LoVo (cell line): ENCODE measurements at regions not wholly inside any gene's neighbourhood (a gene's known extent, or its start where the extent isn't known, plus 50 kb on each side); places are given as distances from the start of the nearest gene placed in this dataset.
A peak's percentile ranks its signal among the peaks of the same experiment; 100 is the strongest.

Source experiments
- DNase-seq: peaks from one replicate; pipeline ENCODE4 v3.0.0-alpha.2; 2016; ENCODE audit warnings: low spot score

DNA sequence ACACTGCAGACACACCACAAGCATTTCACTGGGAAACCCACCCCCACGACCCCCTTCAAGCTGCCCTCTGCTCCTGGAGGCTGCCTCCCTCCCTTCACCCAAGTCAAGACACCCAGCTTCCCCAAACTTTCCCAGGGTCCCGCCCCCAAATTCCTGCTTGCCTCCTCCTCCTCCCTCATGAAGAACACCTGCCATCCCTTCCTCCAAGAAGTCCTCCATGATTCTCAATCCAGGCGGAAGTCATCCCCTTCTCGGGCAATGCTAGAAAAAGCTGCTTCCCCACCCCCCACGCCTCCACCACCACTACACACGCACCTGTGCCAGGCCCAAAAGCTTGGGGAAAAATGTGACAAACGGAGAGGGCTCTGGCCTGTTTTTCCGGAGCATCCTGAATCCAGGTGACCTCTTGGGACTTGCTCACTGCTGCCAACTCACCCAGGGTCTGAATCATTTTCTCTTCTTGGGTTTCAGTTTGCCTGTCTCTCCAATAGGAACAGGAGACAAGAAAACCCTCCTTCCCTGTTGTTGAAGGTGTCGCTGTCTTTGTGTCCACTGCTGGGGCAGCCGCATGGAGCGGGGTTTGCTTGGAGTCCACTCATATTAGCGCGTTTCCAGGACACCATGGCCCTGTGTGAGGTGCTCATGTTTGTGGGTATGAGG, 101.0 kb upstream of the CASZ1 start:
- DNase-seq = no peak

DNA sequence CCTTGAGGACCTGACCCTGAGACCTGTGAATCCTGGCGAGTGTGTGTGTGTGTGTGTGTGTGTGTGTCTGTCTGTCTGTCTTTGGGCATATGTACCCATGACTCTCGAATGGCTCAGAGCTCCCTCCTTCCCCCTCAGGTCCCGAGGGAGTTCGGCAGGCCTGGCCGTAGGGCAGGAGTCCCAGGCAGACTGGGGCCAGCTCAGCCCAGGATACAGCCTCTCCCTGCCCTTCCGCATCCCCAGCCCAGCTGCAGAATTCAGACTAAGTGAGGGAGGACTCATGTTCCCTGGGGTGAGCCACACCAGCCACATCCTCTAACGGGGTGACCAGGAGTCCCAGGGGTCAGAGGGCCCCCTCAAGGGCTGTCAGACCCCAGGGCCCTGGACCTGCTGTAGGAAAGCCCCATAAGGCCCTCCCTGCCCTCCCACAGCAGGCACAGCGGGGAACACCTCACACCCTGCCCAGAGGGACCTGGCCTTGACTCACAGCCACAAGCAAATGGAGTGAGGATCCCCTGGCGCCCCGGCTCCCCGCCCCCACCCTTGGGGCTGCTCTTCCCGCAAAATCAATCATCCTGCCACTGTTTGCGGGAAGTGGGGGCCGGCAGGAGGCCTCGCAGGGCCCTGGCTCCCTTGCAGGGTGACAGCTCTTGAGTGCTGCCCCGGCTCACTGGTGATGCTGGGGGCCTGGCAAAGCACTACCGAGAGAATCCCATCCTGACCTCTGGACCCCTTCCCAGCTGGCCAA, 101.7 kb upstream of the CASZ1 start:
- DNase-seq = no peak

DNA sequence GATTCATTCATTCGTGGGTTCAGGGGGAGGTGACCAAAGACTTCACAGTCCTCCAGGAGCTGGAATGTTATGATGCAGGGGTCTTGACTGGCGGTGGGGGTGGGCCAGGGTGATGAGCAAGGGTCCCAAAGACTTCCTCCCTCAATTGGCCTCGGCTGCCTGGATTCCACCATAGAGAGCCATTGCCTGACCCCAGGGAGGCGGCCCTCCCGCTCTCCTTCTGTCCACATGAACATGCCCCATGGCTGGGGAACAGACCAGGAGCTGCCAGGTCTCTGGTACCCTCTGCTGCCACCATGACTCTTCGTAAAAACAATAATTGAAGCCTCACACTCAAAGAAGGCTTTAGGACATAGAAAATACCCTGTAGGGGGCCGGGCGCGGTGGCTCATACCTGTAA, 102.5 kb upstream of the CASZ1 start:
- no peak for DNase-seq

DNA sequence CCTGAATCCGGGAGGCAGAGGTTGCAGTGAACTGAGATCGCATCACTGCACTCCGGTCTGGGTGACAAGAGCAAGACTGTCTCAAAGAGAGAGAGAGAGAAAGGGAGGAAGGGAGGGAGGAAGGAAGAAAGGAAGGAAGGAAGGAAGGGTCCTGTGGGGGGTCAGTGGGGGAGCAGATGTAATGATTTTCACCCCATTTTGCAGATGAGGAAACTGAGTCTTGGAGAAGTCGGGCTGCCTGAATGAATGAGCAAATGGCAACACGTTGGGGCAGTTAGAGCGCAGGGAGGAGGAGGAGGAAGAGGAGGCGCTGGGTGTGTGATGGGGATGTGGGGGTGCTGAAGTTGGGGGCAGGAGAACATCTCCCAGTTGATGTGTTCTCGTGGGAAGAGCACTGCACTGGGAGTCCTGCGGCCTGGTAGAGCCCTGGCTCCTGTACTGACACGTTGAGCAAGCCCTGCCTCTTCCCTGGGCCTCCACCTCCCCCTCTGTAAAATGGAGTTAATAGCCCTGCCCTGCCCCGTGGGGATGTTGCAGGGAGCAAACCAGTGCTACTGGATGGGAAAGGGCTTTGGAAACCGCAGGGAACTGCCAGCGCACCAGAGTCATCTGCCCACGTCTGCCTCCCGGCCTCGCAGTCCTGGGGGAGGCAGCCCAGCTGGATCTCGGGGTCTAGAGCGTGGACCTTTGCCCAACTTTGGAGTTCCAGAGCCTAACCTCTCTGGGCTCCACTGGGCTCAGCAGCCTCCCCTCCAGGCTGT, 103.2 kb upstream of the CASZ1 start:
- no peak for DNase-seq

DNA sequence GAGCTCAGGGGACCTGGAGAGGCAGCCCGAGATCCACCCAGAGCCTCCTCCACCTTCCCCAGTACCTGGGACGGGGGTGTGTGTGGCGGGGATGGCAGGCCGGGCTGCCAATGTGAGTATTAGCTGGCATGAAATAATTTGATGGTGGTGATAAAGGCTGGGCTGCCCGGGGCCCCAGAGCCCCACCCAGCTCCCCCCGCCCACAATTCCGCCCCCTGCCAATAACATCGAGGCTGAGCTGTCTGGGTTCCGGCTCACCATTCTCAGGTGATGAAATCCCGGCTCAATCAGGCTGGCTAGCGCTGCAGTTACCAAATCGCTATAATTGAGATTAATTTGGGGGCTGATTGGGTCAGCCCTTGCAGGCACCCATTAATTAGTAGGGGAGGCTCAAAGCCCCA, 103.8 kb upstream of the CASZ1 start:
- no peak for DNase-seq

DNA sequence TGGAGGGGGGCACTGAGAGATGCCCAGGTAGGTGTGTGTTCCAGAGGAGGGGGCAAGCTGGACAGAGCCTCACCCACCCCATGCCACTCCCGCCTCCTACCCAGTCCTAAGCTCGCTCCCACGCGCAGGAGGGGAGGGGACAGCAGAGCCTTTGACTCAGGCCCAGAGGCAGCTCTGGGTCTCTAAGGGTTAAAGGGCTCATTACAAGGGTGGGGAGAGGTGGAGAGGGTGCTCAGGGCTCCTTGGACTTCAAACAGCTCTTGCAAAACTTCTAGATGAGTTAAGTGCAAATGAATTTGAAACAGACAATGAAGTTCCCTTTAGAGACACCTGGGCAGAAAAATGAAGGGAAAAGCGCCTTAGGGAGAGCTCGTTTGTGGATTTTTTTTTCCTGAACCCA, 104.2 kb upstream of the CASZ1 start:
- peak; percentile 7 for DNase-seq

DNA sequence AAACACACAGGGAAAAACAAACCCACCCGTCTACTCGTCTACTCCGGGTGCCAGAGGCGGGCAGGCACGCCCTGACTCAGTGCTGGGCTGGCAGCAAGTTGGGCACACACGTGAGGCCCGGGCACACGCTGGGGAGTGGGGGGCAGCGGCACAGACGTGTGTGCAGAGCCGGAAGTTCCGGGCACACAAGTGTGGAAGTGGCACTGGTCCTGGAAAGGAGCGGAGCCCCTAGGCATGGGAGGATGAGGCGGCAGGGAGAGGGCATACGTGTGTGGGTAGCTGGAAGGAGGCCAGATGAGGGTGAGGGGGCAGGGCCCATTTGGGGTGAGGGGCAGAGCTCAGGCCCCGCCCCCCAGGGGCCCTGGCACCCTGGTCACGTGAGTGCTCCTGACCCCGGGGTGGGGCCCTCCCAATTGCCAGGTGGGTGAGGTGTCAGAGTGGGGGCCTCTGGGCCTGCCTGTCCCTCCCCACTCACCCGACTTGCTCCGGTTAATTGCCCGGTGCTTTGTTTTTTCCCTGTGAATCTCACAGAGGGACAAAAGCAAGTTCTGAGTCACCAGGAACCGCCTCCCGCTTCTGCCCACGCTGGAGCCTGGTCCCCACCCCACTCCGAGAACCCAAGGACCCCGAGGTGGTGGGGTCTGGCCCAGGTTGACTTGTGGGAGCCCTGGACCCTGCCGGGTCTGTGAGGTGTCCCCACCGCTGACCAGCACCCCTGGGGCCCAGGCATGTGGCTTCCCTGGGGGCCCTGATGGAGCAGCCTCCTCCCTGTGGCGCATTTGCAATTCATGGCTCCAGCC, 104.8 kb upstream of the CASZ1 start:
- DNase-seq = no peak

DNA sequence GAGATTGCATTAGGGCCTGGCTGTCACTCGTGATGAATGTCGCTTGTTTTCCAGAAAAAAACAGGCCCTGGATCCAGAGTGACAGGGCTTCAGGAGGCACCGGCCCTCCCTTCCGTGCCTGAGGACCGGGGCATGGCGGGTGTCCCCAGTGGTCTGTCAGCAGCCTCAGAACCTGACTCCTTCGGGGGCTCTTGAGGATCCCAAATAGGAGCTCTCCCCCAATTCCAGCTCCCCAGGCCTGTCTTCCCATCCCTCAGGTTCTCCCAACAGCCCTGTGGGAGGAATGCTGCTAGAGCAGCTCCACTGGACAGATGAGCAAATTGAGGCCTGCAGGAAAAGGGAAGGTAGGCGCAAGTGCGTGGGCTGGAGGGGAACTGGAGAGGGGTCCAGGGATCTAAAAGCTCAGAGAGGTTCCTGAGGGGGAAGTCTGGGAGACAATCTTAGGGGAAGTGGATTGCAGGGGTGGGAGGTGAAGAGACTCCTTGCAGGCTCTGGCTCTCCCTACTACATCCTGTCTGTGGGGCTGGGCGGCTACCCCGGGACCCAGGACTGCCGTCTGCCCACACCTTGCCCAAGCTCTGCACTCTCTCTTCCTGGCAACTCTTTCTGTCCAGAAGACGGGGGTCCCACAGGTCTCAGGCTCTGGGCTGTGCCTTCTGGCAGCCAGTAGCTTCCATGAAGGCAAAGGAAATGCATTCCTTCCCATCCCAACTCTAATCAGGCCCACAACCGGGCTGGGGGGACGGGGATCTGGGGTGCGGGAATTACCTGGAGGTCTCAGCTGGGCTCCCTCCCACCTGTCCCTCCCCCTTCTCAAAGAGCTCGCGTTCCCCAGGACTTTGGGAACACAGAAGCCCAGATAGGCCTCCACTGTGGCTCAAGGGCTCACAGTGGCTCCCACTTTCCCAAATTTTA, 105.7 kb upstream of the CASZ1 start:
- no peak for DNase-seq

DNA sequence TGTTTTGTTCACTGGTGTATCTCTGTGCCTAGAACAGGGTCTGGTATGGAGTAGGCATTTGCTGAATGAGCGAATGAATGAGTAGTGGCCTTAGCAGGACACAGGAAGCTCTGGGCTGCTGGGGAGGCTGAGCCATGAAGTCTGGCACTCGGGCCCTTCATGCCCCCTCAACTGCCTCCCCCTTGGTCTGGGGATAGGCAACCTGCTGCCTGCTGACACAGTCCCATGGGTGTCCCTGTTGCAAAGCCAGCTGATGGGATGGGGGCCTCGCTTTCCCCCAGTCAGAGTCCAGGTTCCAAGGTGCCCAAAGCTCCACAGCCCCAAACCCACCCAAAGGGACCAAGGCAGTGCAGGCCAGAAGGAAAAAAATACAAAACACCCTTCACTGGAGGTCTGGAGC, 107.0 kb upstream of the CASZ1 start:
- DNase-seq = no peak

DNA sequence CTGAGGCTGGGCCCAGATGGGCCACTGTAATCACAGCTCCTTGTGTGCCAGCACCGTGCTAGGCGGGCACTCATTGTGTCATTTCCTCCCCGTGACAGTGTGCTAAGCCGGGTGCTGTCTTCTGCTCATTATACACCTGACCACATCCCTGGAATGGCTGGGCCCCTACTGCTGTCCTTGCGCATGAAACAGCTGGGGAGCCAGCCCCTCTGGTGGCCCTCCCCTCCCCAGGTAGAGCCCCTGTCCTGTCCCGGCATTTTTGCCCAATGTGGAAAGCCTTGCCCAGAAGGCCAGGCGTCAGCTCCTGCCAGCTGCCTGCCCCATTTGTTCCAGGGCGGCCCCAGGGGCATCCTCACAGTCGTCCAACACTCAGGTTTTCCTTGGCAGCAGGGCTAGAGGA, 107.4 kb upstream of the CASZ1 start:
- no peak for DNase-seq

DNA sequence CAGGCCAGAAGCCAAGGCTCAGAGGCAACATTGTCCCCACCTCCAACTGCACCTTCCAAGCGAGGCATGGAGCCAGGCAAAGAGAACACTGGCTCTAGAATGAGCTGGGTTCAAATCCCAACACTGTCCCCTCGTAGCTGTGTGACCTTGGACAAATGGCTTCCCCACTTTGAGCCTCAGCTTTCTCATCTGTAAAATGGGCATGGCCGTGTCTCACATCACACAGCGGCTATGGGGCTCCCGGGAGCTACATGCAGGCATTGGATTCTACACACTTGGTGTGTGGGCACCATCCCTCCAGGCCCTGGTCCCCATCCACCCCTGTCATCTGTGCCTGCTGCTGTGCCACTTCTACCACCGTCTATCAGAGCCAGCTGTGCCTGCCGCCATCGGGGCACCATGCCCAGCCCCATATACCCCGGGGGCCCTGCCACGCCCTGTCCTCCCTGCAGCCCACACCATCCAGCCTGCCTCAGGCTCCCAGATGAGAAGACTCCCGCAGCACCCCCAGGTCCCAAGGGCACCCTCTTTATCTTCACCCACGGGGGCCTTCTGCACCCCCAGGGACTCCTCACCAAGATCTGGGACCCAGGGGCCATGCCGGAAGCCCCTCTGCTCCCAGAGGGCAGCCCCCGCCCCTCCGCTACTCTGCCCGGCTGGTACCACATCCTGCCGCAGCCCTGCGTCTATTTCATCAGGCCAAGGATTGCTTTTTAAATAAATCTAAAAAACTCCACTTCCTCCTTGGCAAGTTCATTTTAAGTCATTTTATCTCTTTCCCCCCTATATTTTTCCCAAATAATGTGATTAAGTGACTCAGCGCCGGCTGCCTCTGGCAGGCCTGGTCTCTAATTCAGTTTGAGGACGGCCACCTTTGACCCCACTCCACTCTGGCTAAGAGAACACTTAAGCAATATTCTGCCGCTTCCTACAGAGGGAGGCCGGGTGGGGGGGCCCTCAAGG, 107.8 kb upstream of the TARDBP start:
- DNase-seq = no peak

DNA sequence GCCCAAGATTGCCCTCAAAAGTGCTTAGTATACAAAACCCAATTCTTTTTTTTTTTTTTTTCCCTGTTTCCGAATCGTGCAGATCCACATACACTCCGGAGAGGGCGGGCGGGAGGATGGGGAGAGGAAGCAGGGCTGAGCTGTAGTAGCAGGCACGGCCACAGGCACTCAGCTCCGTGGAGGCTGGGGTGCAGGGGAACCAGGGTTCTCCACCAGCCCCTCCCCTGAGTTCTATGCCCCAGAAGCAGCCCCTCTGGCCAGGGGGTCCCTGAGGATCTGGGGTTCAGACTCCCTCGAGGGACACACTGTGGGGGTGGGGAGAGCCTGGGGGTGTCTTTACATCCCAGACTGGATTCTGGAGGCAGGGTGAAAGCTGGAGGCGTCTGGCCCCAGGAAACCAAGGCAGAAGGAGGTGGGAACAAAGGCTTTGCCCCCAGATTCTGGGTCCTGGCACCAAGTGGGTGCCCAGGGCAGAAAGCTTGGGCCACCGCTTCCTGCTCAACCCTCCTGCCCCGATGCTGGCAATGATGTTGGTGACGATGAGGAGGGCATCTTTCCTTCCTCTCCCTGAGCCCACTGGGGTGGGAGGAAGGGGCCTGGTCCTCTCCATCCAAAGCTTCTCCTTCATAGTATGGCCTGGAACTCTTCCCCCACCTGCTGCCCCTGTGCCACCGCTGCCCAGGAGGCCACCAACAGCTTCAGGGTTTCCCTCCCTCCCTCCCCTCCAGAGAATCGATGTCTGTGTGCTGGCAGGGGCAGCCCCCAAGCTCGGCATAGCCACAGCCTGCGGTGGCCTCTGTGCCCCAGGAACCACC, 106.4 kb upstream of the TARDBP start:
- DNase-seq = no peak

DNA sequence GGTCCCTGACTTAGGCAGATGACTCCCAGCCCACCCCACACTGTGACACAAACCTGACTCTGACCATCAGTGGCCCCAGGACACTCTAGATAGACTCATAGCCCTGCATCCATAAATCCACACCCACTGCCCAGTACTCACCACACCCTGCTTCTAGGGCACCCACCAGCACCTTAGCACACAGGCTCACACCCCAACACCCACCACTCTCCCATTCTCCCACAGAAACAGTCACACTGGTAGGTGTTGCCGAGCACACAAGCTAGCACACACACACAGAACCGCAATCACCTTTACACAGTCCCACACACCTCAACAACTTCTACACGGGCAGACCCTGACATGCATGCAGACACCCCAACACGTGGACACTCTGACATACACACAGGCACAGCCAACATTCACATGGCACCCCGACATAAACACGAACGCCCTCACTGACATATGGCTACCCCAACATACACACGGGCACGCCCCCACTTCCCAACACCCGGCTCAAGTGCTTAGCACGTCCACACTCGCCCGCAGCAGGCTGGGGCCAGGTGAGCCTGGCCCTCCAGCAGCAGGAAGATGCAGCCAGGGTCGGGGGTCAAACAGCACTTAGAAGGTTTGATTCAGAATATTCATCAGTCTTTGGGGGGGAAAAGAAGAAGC, 105.5 kb upstream of the TARDBP start:
- DNase-seq = no peak

DNA sequence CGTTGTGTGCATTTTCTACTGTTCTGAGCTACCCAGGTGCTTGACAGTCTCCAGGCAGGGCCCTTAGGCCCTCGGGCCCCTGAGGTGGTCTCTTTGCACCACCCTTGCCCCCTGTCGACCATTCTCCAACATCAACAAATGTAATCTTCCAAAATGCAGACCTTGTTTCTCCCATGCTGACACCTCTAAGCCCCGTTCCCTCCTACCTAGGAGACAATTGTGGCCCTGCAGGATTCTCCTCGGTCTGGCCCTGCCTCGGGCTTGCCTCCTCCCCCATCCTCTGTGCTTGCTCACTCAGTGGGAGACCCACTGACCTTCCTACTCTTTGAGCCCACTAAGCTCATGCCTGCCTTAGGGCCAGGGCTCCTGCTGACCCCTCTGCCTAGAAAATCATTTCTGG, 104.2 kb upstream of the TARDBP start:
- DNase-seq = no peak

DNA sequence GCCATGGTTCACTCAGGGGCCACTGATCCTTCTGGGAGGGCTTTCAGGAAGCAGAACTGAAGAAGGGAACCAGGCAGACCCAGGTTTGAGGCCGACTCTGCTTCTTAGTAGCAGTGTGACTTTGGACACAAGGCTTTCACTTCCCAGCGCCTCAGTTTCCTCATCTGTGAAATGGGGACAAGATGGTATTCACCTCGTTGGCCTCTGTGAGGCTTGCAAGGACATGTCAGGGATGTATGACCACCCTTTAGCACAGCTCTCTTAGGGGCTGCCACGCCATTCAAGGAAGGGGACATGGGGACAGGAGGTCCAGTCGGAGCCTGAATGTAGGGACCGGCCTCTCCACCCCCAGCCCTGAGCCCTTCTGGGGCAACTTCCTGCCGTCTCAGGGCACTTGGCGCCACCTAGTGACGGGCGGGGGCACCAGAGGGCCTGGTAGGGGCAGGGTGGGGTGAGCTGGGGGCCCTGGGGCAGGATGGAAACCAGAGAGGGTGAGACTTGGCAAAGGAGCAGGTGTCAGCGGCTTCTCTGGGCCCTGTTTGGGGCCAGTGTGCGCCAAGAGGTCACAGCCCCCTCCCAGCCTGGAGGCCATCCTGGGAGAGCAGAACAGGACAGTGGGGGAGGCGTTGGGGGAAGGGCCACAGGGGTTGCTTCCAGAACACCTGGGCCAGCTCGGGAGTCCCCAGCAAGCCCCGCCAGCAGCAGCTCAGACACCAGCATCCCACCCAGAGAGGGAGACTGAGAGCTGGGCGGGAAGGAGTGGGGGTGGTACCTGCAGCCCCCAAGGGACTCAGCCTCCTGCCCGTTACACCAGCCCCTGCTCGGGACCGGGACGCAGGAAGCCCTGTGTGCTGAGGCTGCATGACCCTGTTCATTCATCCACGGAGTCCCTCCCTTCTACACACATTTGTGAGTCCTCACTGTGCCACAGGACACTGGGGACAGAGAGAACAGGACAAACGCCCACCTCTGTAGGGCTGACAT, 102.5 kb upstream of the TARDBP start:
- DNase-seq = no peak

DNA sequence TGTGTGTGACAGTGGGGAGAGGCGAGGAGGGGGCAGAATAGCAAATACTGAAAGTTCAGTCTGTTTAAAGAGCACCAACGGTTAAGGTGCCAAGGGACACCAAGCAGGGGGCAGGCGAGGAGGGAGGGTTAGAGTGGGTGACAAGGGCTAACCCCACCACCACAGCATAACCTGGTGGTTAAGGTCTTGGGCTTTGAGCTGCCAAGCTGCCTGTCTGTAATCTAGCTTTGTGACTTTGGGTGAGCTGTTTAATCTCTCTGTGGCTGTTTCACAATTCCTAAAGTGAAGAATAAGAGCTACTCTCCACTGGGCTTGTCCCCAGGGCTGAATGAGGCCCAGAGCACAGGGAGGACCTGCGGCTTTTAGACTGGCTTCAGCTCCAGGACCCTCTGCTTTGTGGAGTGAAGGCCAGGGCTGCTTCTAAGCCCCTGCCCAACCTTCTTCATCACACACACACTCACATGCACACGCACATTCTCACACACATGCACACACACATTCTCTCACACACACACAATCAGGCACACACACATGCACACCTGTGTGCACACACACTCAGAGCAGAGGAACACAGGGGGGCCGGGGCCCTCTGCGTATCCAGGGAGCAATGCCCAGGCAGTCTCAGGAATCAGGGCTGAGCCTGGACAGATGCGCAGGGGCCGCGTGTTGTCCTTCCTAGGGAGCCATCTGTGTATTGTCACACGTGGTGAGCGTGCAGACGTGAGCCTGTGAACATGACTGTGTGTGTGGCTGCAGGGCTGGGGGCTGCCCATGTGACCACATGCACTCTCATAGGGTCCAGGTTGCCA, 101.6 kb upstream of the TARDBP start:
- no peak for DNase-seq
